Stimulated activated CD4-positive, alpha-beta T cell treated with anti-CD3 and anti-CD28 coated beads, Interleukin-15, amount 100 ng/mL, for 1 hour (primary cell): ENCODE measurements at regions not wholly inside any gene's neighbourhood (a gene's known extent, or its start where the extent isn't known, plus 50 kb on each side); places are given as distances from the start of the nearest gene placed in this dataset.
A peak's percentile ranks its signal among the peaks of the same experiment; 100 is the strongest.
"Not testable (repeated sequence)": the region's sequence is repeated elsewhere in the genome, so short reads cannot be mapped to it uniquely, and the experiment has no call there.

Experiments
- DNase-seq, 2 donors: peaks; one replicate each; pipeline ENCODE4 v3.0.0-alpha.2; 2020; ENCODE audit warnings: low read depth in 1 of 2, low spot score in 1 of 2

DNA sequence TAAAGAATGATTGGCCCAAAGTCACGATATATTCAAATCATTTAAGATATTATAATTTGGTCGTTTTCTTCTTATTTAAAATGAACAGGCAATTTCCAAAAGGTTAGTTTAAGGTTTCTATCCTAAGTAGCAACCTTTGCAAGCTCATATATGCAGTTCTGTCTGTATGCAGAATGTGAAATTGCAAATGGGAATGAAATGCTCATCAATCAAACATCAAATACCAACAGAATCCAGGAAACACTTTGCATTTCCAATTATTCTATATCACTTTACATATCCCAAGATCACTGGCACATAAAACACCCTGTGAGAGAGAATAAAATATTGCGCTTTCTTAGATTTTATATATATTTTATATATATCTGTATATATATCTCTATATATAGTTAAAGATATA is 237.3 kb downstream of the NRIP1 start:
- no peak for DNase-seq

DNA sequence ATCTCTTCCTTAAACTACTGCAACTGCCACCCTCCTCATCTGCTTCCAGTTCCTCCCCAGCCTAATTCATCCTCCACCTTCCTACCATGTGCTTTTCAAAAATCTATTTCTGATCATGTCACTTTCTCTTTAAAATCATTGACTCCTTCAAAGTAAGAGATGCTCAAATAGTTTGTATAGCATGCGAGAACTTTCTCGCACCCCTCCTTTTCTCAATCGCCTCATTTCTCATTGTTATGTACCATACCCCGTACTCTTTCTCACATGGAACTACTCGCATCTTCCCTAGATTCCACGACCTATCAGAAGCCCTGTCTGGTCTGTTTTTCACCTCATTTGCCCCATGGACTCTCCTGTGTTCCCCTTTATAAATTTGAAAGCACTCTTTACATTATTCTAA is 238.2 kb downstream of the NRIP1 start:
- no peak for DNase-seq

DNA sequence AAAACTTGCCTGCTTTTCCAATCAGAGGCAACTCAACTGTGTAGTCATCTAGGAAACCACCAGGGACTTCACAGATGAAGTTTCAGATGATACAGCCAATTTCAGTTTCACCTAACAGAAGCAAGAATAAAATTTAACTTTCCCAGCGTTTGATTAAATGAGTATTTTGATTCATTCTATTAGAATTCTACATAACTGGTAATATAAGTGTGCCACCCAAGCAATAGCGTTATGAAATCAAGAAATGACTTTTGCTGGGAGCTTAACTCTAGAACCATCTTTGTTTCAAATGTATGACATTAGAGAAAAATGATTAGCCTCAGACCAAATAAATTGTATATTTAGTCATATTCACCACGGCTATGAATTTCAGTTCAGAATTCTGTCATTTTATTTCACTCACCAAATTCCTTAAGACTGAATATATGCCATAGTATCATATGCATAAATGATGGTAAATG is 239.3 kb downstream of the NRIP1 start:
- no peak for DNase-seq

DNA sequence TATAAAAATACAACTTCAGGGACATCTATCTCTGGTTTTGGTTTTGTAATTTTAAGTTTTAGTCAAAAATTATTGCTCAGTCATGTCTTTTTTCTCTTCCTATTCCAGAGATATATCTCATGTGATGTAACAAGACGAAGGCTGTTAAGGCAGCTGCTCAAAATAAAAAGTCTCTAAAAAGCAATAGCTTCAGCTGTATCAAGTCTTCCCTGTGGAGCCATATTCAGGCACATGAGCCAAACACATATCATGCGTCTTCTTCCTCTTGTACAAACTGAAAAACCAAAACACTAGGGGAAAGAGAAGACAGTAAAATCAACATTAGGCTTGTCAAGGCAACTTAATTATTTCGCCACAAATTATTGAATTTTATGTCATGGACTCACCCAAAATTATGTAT is 240.7 kb downstream of the NRIP1 start:
- DNase-seq, result no peak

DNA sequence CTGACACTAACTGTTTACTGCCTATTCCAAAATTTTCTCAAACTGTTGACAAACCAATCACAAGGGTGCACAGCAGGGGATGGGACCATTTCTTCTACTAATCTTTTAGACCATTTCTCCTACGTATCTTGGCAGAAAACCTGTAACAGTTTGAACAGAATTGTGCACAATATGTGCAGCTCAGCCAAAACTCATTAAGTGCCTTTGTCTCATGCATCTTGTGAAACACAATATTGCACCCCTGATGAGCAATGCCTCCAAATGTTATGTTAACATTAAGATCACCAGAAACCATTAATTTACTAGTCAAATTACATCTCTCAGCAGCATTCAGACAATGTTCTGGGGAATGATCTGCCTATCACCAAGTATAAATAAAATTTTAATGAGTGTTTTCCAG is 247.5 kb downstream of the NRIP1 start:
- DNase-seq, result no peak

DNA sequence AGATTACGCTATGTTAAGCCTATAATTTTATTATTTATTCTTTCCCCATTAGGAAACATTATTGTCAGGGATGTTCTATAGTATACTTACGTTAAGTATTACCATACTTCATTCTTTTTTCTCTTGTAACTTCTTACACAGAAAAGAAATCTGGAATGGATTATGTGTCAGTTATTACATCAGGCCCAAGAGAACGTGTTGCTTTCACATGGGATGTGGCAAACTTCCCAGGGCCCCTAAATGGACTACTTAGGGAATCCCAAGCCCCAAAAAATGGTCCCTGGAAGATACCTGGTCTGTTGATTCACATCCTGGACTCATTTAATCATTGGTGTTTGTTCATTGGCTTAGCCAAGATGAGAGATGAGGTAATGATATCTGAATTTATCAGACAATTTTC is 249.8 kb downstream of the NRIP1 start:
- no peak for DNase-seq

DNA sequence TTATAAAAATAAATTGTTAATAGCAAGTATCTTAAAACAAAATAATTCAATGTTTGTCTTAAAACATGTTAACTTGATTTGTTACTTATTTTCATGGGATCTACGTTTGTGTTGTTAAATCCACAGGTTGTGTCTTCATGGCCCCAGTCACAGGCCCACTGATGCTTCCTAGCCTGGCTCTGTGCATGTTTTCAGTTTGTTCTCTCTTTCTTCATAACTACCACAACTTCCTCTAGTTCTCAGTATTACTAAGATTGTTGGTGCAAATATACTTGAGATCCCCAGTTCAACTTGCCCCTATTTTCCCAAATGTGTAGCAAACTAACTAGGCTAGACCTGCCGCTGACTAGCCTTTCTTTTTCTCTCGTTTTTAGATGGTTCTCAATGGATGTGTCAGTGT is 250.5 kb downstream of the NRIP1 start:
- DNase-seq, result no peak

DNA sequence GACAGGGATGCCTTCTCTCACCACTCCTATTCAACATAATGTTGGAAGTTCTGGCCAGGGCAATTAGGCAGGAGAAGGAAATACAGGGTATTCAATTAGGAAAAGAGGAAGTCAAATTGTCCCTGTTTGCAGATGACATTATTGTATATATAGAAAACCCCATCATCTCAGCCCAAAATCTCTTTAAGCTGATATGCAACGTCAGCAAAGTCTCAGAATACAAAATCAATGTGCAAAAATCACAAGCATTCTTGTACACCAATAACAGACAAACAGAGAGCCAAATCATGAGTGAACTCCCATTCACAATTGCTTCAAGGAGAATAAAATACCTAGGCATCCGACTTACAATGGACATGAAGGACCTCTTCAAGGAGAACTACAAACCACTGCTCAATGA is 258.1 kb upstream of the SAMSN1 start:
- DNase-seq, result not testable (repeated sequence)

DNA sequence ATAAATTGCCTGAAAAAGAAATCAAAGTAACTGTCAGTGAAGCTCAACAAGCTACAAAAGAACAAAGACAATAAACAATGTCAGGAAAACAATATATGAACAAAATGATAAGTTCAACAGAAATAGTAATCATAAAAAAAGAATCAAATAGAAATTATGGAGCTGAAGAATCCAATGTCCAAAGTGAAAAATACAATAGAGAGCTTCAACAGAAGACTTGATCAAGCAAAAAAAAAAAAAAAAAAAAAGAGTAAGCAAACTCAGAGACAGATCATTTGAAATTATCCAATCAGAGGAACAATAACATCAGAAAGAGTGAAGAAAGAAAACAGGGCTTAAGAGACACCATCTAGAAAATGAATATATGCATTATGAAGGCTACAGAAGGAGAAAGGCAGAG is 251.4 kb upstream of the SAMSN1 start:
- DNase-seq, result no peak

DNA sequence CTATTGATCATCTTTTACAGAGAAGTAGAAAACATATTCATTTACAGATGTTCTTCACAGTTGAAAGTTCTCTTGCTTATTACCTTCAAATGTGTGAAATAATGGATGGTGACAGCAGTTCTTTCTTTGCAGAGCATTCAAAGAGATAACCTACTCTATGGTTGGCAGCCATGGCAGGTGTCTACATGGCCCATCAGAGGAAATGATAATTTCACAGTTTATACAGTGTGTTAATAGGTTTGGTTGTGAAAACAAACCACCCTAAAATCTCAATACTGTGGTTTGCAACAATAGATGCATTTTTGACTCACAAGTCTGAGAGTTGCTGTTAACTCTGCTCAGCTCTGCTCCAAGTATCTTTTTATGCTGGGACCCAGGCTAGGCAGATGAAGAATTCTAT is 241.2 kb upstream of the SAMSN1 start:
- no peak for DNase-seq

DNA sequence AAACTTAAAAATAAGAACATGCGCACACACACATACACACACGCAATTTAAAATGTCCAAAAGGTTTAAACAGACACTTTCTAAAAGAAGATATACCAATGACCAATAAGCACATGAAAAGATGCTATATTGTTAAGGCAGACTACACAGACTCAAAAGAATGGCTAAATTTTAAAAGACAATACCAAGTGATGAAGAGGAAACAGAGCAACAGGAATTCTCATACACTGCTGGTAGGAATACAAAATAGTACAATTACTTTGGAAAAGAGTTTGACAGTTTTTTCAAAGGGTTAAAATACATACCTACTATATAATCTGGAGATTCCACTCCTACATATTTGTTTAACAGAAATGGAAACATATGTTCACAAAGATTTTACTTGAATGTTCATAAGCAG is 239.6 kb upstream of the SAMSN1 start:
- no peak for DNase-seq

DNA sequence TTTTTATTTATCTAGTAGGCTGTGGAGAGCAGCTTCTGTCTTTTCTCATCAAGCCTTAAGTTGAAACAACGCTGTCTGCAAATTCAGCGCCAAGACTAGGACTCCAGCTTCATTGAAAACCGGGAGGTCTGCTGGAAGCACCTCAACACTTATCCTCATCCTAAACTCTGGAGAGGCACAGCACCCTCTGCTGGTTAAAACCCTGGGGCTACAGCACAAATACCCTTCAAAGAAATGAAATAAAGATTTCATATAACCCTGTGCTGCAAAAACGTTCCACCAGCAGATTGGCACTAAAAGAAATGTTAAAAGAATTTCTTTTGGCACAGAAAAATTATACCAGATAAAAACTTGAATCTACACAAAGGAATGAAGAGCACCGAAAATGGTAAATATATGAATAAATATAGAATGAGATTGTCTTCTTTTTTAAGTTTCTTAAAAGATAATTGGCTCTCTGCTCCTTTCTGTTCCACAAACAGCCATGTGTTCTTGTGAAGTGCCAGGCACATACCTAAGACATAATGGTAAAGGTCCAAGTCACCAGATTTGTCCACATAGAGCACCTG is 227.7 kb upstream of the SAMSN1 start:
- peak; percentile 13 to 26 for DNase-seq

DNA sequence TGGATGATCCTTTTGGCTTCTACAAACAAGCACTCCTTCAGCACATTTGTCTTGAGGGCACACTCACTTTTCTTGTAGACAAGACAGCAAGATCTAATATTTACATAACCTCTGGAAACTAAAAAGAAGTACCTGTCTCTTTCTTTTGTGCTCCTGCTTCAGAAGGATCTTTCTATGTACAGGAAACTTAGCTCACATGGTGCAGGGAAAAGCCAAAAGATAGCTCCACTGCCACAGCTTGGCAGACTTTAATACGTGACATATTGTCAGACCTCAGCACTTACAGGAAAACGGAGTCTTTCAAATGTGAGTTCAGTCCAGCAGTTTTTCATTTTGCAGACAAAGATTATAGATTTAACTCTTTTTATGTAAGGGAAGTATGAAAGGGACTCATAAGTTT is 225.5 kb upstream of the SAMSN1 start:
- DNase-seq, result no peak

DNA sequence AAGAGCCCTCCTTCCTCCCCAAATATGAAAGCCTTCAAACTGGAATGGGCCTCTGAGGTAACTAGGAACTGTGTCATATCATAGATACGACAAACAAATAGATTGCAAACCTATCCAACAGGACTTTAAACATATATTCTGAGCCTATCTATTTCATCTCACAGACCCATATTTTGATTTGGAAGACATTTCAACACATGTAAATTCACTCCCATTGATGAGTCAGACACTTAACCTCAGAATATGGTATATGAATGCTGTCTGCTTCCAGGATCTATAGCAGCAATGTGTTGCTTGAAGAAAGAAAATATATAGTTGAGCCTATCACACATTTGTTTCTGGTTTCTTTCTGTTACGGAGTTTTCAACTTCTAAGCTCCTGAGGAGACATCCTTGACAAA is 221.9 kb upstream of the SAMSN1 start:
- no peak for DNase-seq

DNA sequence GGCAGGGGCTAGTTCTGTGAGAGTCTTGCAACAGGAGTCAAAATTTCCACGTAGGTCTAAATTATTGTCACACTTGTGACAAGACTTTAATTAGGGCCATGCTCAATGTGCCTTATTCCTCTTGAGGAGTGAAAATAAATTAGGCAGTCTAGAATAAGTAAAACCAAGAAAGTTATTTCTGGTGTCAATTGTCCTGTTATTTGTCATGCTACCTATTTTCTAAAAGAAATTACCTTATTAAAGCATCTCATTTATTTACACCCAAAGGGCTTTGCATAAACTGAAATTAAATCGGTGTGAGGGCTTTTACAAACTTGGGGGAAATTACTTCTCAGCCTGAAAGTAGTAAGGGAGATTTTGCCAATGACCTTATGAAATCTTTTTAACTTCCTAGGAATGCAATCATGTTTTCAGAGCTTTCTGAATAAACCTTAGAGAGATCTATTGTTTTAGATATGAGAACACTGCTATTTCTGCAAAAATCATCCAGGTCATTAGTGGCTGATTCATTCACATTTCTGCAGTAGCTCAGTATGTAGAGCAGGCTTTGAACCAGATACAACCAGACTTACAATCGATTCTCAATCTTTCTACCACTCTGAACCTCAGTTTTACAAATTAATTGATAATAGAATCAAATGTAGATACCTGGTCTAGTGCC is 221.2 kb upstream of the SAMSN1 start:
- no peak for DNase-seq

DNA sequence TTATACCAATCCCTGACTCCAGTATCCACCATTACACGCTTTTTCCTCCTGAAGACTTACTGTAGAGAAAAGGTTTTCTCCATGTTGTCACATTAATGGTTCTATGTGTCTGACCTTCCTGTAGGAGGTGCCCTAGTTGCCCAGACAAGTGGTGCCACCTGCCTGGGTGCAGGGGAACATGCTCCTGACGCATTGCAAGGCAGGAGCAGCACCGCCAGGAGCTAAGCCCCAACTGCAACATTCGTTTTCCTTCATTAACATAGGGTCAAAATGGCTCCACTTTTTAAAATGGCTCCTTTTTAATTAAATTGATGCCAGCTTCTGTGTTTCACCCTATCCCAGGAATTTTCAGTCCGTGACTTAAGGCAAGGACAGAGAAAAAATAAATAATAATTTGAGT is 220.1 kb upstream of the SAMSN1 start:
- DNase-seq, result no peak

DNA sequence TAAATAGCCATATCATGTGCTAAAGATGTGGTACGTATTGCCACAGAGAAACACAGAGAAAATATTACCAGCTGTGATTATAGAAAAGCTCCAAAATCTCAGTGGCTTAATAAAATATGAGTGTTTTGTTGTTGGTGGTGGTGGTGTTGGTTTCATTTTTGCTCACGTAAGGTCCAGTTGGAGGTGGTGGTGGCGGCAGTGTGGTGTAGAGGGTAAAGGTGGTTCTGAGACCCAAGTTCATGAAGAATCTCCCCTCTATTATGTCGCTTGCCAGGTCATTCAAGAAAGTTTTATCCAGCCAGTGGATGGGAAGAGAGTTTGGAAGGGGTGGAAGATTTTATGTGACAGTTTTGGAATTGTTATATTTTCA is 217.6 kb upstream of the SAMSN1 start:
- no peak for DNase-seq

DNA sequence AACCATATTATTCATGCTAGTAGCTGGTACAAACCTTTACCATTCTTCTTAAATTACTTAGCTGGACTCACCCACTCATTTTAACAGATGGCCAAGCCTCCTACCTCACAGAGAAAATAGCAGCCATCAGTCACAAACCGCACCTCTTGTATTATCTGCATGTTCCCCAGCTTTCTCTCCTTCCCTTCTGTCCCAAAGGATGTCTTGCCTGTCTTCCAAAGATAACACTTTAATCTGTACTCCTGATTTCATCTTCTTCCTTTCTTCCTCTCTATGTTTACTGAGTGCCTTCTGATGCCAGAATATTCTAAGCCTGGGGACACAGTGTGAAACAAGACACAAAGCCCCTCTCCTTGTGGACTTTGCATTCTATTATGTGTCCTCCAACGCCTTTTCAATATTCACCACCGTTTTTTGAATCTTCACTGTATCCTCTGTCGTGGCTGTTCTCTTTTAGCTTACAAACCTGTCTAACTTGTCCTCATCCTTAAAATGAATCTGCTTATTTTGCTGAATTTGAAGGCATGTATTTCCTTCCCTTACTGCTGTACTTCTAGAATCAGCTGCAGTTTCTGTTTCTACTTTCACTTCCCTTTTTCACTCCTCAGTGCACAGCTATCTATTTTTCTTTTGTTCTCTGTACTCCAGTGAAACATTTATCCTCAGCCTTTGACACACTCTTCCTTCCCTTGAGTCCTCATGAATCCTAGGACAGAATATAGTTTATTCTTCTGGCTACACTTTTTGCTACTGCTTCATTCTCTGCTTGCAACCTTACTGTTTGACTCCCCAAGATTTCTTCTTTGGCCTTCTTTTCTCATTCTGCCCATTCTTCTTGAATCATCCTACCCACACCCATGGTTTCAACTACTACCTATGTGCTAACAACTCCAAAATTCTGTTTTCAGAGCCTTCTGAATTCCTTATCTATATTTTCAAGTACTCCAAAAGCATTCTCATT is 216.9 kb upstream of the SAMSN1 start:
- DNase-seq, result no peak

DNA sequence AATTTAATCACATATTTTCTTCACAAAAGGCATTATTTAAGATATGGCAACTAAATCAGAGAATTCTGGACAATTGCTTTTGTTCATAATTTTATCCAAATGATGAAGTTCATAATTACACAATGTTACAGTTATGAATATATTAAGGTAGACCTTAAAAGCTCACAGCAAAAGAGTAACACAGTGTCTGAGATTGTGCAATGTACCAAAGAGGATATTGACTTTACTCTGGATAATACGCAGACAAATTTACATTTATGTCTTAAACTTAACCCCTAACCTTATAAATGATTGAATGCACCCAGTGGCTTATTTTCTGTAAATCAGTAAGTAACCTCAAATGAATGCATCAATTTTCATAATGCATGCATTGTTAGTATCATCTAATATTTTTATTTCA is 216.2 kb upstream of the SAMSN1 start:
- no peak for DNase-seq

DNA sequence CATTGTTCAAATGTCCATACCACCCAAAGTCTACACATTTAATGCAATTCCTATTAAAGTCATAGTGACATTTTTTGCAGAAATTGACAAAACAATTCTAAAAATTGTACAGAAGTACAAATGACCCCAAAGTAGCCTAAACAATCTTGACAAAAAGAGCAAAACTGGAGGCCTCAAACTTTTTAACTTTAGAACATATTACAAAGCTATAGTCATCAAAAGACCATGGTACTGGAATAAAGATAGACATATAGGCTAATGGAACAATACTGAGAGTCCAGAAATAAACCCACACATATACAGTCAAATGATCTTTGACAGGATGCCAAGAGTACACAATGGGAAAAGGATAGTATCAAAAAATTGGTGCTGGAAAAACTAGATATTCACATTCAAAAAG is 213.2 kb upstream of the SAMSN1 start:
- DNase-seq, result no peak

DNA sequence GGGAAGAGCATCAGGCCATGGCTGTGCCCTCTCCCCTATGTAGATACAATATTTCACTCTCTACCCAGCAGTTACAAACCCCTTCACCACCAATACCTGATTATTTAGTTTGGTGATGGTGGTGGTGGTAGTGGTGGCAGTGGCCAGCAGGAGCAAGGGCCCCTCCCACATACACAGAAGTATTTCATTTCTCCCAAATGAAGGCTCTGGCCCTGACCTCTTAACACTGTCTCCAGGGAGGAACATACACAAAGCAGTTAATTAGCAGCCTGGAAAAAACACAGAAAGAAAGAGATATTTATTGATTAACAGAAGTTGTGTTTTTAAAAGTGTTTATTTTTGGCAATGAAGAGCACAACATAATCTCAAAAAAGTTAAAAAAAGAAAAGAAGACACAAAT is 212.7 kb upstream of the SAMSN1 start:
- DNase-seq, result no peak
